HG02973 (cell line): ENCODE measurements at regions not wholly inside any gene's neighbourhood (a gene's known extent, or its start where the extent isn't known, plus 50 kb on each side); places are given as distances from the start of the nearest gene placed in this dataset.
A peak's percentile ranks its signal among the peaks of the same experiment; 100 is the strongest.
"Not testable (repeated sequence)": the region's sequence is repeated elsewhere in the genome, so short reads cannot be mapped to it uniquely, and the experiment has no call there.

Source experiments
- ATAC-seq: cut with Tn5 transposase; IDR thresholded peaks from one replicate; pipeline ENCODE4 v1.9.1; 2021; ENCODE audit warnings: moderate library complexity; ENCODE audit not compliant: unreplicated experiment

- no peak for ATAC-seq
These were observed 1007.6 kb downstream of the ANKRD7 start for GRCh38 chr7:119232091-119232490.

- no peak for ATAC-seq
These were observed 1008.5 kb downstream of the ANKRD7 start for GRCh38 chr7:119233015-119233414.

- no peak for ATAC-seq
These were observed 1020.0 kb upstream of the KCND2 start for GRCh38 chr7:119252962-119253361.

GRCh38 chr7:119254742-119255141, 1018.2 kb upstream of the KCND2 start:
- no peak for ATAC-seq

GRCh38 chr7:119256001-119256400, 1017.0 kb upstream of the KCND2 start:
- ATAC-seq = no peak

GRCh38 chr7:119256446-119257131, 1016.4 kb upstream of the KCND2 start:
- no peak for ATAC-seq

GRCh38 chr7:119266790-119267189, 1006.2 kb upstream of the KCND2 start:
- ATAC-seq = not testable (repeated sequence)

- peak; percentile 99 for ATAC-seq
These were observed 1002.9 kb upstream of the KCND2 start for GRCh38 chr7:119270045-119270464.

GRCh38 chr7:119270644-119271043, 1002.3 kb upstream of the KCND2 start:
- no peak for ATAC-seq

GRCh38 chr7:119271147-119271779, 1001.7 kb upstream of the KCND2 start:
- no peak for ATAC-seq

GRCh38 chr7:119281181-119281846, 991.7 kb upstream of the KCND2 start:
- no peak for ATAC-seq

- no peak for ATAC-seq
These were observed 989.6 kb upstream of the KCND2 start for GRCh38 chr7:119283353-119283752.

GRCh38 chr7:119288416-119288815, 984.6 kb upstream of the KCND2 start:
- ATAC-seq = no peak

GRCh38 chr7:119300341-119300740, 972.6 kb upstream of the KCND2 start:
- not testable (repeated sequence) for ATAC-seq

- ATAC-seq = no peak
These were observed 952.7 kb upstream of the KCND2 start for GRCh38 chr7:119320316-119320715.

GRCh38 chr7:119329715-119330114, 943.3 kb upstream of the KCND2 start:
- no peak for ATAC-seq

GRCh38 chr7:119335405-119335804, 937.6 kb upstream of the KCND2 start:
- ATAC-seq = no peak

GRCh38 chr7:119341822-119342221, 931.2 kb upstream of the KCND2 start:
- ATAC-seq = no peak

GRCh38 chr7:119343289-119343688, 929.7 kb upstream of the KCND2 start:
- no peak for ATAC-seq

GRCh38 chr7:119344466-119344865, 928.5 kb upstream of the KCND2 start:
- ATAC-seq = no peak

- ATAC-seq = no peak
These were observed 924.5 kb upstream of the KCND2 start for GRCh38 chr7:119348491-119348890.

GRCh38 chr7:119350334-119350733, 922.6 kb upstream of the KCND2 start:
- no peak for ATAC-seq
